ENCODE measurements at regions not wholly inside any gene's neighbourhood (a gene's known extent, or its start where the extent isn't known, plus 50 kb on each side); places are given as distances from the start of the nearest gene placed in this dataset.

GRCh38 chr15:66936861-66937582 lies 128.4 kb upstream of the SMAD3 start:
- TF ChIP-seq ELF4 (IDR thresholded peaks at IDR 0.05) (no peak), FOXK2 (IDR thresholded peaks at IDR 0.05) (no peak), SP1 (IDR thresholded peaks at IDR 0.05) (no peak), CTBP1 (IDR thresholded peaks at IDR 0.05; ENCODE audit: borderline replicate concordance) (no peak), PKNOX1 (IDR thresholded peaks at IDR 0.05) (no peak), NFRKB (IDR thresholded peaks at IDR 0.05) (no peak), BHLHE40 (IDR thresholded peaks at IDR 0.05; ENCODE audit: borderline replicate concordance) (no peak), LEF1 (IDR thresholded peaks at IDR 0.05; ENCODE audit: borderline replicate concordance) (no peak), L3MBTL2 (conservative IDR thresholded peaks at IDR 0.05) (no peak), ZNF384 (IDR thresholded peaks at IDR 0.05) (no peak), TARDBP (IDR thresholded peaks at IDR 0.05) (no peak), FOXA1 (IDR thresholded peaks at IDR 0.05) (no peak), SUZ12 (IDR thresholded peaks at IDR 0.05) (no peak)
